ENCODE measurements at regions not wholly inside any gene's neighbourhood (a gene's known extent, or its start where the extent isn't known, plus 50 kb on each side); places are given as distances from the start of the nearest gene placed in this dataset.

GRCh38 chr4:181443021-181443420 is 800.2 kb upstream of the TENM3 start:
- no peak for DNase-seq

GRCh38 chr4:181465826-181466225 is 777.4 kb upstream of the TENM3 start:
- no peak for DNase-seq

GRCh38 chr4:181468451-181468850 is 774.8 kb upstream of the TENM3 start:
- peak; percentile 29 for DNase-seq

- no peak for DNase-seq
Measured at GRCh38 chr4:181470306-181470705, 772.9 kb upstream of the TENM3 start.

- no peak for DNase-seq
Measured at GRCh38 chr4:181475359-181475758, 767.8 kb upstream of the TENM3 start.

- peak; percentile 2 for DNase-seq
Measured at GRCh38 chr4:181475781-181476507, 767.3 kb upstream of the TENM3 start.

GRCh38 chr4:181476508-181476890 is 766.7 kb upstream of the TENM3 start:
- DNase-seq, result peak; percentile 52

- DNase-seq, result peak; percentile 32
Measured at GRCh38 chr4:181477591-181477990, 765.6 kb upstream of the TENM3 start.

GRCh38 chr4:181478656-181479055 is 764.5 kb upstream of the TENM3 start:
- peak; percentile 6 for DNase-seq

GRCh38 chr4:181479141-181479540 is 764.1 kb upstream of the TENM3 start:
- no peak for DNase-seq

GRCh38 chr4:181484396-181484795 is 758.8 kb upstream of the TENM3 start:
- no peak for DNase-seq

- no peak for DNase-seq
Measured at GRCh38 chr4:181488926-181489325, 754.3 kb upstream of the TENM3 start.

GRCh38 chr4:181498148-181498547 is 745.1 kb upstream of the TENM3 start:
- DNase-seq, result no peak

- DNase-seq, result no peak
Measured at GRCh38 chr4:181502611-181503010, 740.6 kb upstream of the TENM3 start.

GRCh38 chr4:181503687-181504390 is 739.4 kb upstream of the TENM3 start:
- no peak for DNase-seq

GRCh38 chr4:181504924-181505323 is 738.3 kb upstream of the TENM3 start:
- no peak for DNase-seq

- DNase-seq, result peak; percentile 17
Measured at GRCh38 chr4:181507180-181507835, 735.9 kb upstream of the TENM3 start.

GRCh38 chr4:181507938-181508337 is 735.3 kb upstream of the TENM3 start:
- DNase-seq, result no peak

GRCh38 chr4:181508601-181509000 is 734.6 kb upstream of the TENM3 start:
- no peak for DNase-seq

- no peak for DNase-seq
Measured at GRCh38 chr4:181509073-181509472, 734.1 kb upstream of the TENM3 start.

- DNase-seq, result peak; percentile 14
Measured at GRCh38 chr4:181517491-181517890, 725.7 kb upstream of the TENM3 start.

GRCh38 chr4:181520790-181521189 is 722.4 kb upstream of the TENM3 start:
- no peak for DNase-seq

GRCh38 chr4:181523973-181524372 is 719.2 kb upstream of the TENM3 start:
- no peak for DNase-seq

GRCh38 chr4:181524499-181524898 is 718.7 kb upstream of the TENM3 start:
- DNase-seq, result no peak
